ENCODE measurements at regions not wholly inside any gene's neighbourhood (a gene's known extent, or its start where the extent isn't known, plus 50 kb on each side); places are given as distances from the start of the nearest gene placed in this dataset.

- WGBS, 3 donors, result 55 to 72% (median 60%) methylated on average over 2 of the region's 2 CpGs
- no peak overlapping the region for H3K27ac ChIP-seq
- no peaks in the 10 kb centered on the region for H3K27me3 ChIP-seq (ENCODE audit: insufficient read depth in 3 of 3, low read length in 2 of 3)
- no peaks in the 10 kb centered on the region for H3K9me3 ChIP-seq
- intact Hi-C loops (cut with DNase I), result no loop called here
- ATAC-seq (no peak), DNase-seq (no peak)
- no peak overlapping the region for H3K4me3 ChIP-seq
- no peak for TF ChIP-seq CTCF (IDR thresholded peaks at IDR 0.05)
- no peaks in the 10 kb centered on the region for H3K4me1 ChIP-seq
- no peaks in the 10 kb centered on the region for H3K36me3 ChIP-seq (ENCODE audit: insufficient read depth in 1 of 2, low read depth in 1 of 2)
Observed at GRCh38 chr3:105950881-105951600, 82.2 kb upstream of the CBLB start.

- DNase-seq, result no peak
- WGBS, 3 donors, result 54 to 60% (median 60%) methylated on average over 1 of the region's 1 CpG
- H3K4me1 ChIP-seq, result no peaks in the 10 kb centered on the region
- no peaks in the 10 kb centered on the region for H3K27me3 ChIP-seq (ENCODE audit: insufficient read depth in 3 of 3, low read length in 2 of 3)
- H3K27ac ChIP-seq, result no peak overlapping the region
- TF ChIP-seq CTCF (IDR thresholded peaks at IDR 0.05), result no peak
- ATAC-seq, result no peak
- no peaks in the 10 kb centered on the region for H3K9me3 ChIP-seq
- no peak overlapping the region for H3K4me3 ChIP-seq
- no peaks in the 10 kb centered on the region for H3K36me3 ChIP-seq (ENCODE audit: insufficient read depth in 1 of 2, low read depth in 1 of 2)
- intact Hi-C loops (cut with DNase I), result no loop called here
Observed at GRCh38 chr3:105953831-105954230, 85.0 kb upstream of the CBLB start.

- Histone ChIP-seq H3K27ac (no peak overlapping the region), H3K9me3 (no peaks in the 10 kb centered on the region), H3K4me3 (no peak overlapping the region), H3K27me3 (ENCODE audit: insufficient read depth in 3 of 3, low read length in 2 of 3) (no peaks in the 10 kb centered on the region), H3K36me3 (ENCODE audit: insufficient read depth in 1 of 2, low read depth in 1 of 2) (no peaks in the 10 kb centered on the region), H3K4me1 (no peaks in the 10 kb centered on the region)
- ATAC-seq (no peak), DNase-seq (no peak)
- intact Hi-C loops (cut with DNase I), result no loop called here
- WGBS, 3 donors, result 66 to 85% (median 67%) methylated on average over 1 of the region's 1 CpG
- TF ChIP-seq CTCF (IDR thresholded peaks at IDR 0.05), result no peak
Observed at GRCh38 chr3:105956306-105956705, 87.5 kb upstream of the CBLB start.

- no peak for DNase-seq
- 96 to 97% (median 96%) methylated on average over 5 of the region's 5 CpGs for WGBS, 3 donors
- no peak for TF ChIP-seq CTCF (IDR thresholded peaks at IDR 0.05)
- Histone ChIP-seq H3K4me3 (no peak overlapping the region), H3K4me1 (no peaks in the 10 kb centered on the region), H3K36me3 (ENCODE audit: insufficient read depth in 1 of 2, low read depth in 1 of 2) (no peaks in the 10 kb centered on the region), H3K27ac (no peak overlapping the region), H3K27me3 (ENCODE audit: insufficient read depth in 3 of 3, low read length in 2 of 3) (no peaks in the 10 kb centered on the region), H3K9me3 (no peaks in the 10 kb centered on the region)
- no peak for ATAC-seq
- intact Hi-C loops (cut with DNase I), result no loop called here
Observed at GRCh38 chr3:105957722-105958121, 88.9 kb upstream of the CBLB start.
